Adrenal gland (tissue), 9 donors: ENCODE measurements at regions not wholly inside any gene's neighbourhood (a gene's known extent, or its start where the extent isn't known, plus 50 kb on each side); places are given as distances from the start of the nearest gene placed in this dataset.

Experiments
- DNase-seq, 7 donors: peaks; one replicate each; pipeline ENCODE4 v3.0.0-alpha.2; 2019 to 2020
- H3K27ac ChIP-seq, 5 donors: fragments of 200-600 bp; sonication (generic) in 4 of 5; 1 replicate in 3 of 5; 2 replicates in 2 of 5; pipeline versions ENCODE4 v1.5.1 to v1.8.0; 2016 to 2020; ENCODE audit warnings: mild to moderate bottlenecking in 1 of 5
- H3K27me3 ChIP-seq: fragments of 200-600 bp; 2 replicates; pipeline ENCODE4 v1.8.0; 2021
- H3K36me3 ChIP-seq, 2 donors: fragments of 200-600 bp; replicated peaks in 1 of 2; 1 replicate in 1 of 2; 2 replicates in 1 of 2; pipeline versions ENCODE4 v1.5.1 to v1.8.0; 2018 to 2022
- H3K4me1 ChIP-seq, 2 donors: fragments of 200-600 bp; replicated peaks in 1 of 2; 1 replicate in 1 of 2; 2 replicates in 1 of 2; pipeline versions ENCODE4 v1.5.1 to v1.8.0; 2018 to 2021
- H3K4me3 ChIP-seq, 4 donors: fragments of 200-600 bp; sonication (generic) in 3 of 4; one replicate each; pipeline ENCODE4 v1.5.1; 2016 to 2018
- H3K9me3 ChIP-seq, 3 donors: fragments of 200-600 bp; sonication (generic) in 1 of 3; replicated peaks in 1 of 3; 1 replicate in 2 of 3; 2 replicates in 1 of 3; pipeline versions ENCODE4 v1.5.1 to v1.8.0; 2016 to 2021
- CTCF ChIP-seq, 6 experiments: fragments of 450-650 bp in 4 of 6; fragments of 200-600 bp in 2 of 6; sonication (generic) in 1 of 6; IDR thresholded peaks; 1 replicate in 5 of 6; 2 replicates in 1 of 6; pipeline versions ENCODE4 v1.5.1 to v1.8.0; 2016 to 2021; ENCODE audit warnings: antibody characterized with exemption in 6 of 6, mild to moderate bottlenecking in 2 of 6, moderate library complexity in 1 of 6
- POLR2A ChIP-seq, 2 donors: fragments of 450-650 bp; IDR thresholded peaks; one replicate each; pipeline ENCODE4 v1.6.1; 2017; ENCODE audit warnings: antibody characterized with exemption in 2 of 2, mild to moderate bottlenecking in 2 of 2, moderate library complexity in 1 of 2
- WGBS, 4 donors: extraction: QIAGEN DNeasy Blood & Tissue Kit in 2 of 4; methylation state at CpG; one replicate each; pipeline versions ENCODE4 v1.1.5 to v1.1.7; 2013 to 2017; 5-methylcytosine and 5-hydroxymethylcytosine counted together
- intact Hi-C, 2 donors: fragments of 100-400 bp; cut with DNase I; formaldehyde crosslinking; loops; one replicate each; pipeline versions ENCODE4 v1.14.1 to v1.15.0; 2022 to 2023
- donor health status: healthy with polysubstance abuse.
- donor health status: Bipolar disorder and iron deficiency.
- donor health status: DM: yes; HTN: yes; CAD: no.
- donor health status: DM: no; HTN: no; CAD: no.
- donor health status: DM: no; HTN: no; CAD: no.

DNA sequence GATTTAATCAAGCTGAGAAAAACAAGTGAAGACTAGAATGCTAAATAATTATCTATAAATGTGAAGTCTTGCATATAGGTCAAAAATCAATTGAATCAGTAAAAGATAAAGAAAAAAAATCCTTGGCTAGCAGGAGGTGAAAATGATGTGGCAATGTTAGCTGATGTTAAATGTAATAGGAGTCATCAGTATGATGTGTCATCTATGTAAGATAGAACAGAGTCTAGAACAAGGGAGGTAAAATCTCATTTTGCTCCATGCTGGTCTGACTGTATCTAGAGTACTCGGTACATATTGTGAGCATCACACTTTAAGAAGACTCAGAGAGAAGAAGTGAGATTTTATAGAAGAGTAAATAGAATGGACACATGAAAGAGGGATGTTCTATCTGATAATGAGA, 721.2 kb downstream of the ETS1 start:
- H3K4me3 ChIP-seq, result no peak overlapping the region
- TF ChIP-seq POLR2A (IDR thresholded peaks at IDR 0.05) (no peak), CTCF (IDR thresholded peaks at IDR 0.05) (no peak)
- intact Hi-C loops, result no loop called here
- H3K4me1 ChIP-seq, result no peaks in the 10 kb centered on the region
- no peak overlapping the region for H3K27ac ChIP-seq
- WGBS, 4 donors, result 55 to 81% (median 74%) methylated on average over 1 of the region's 1 CpG
- H3K36me3 ChIP-seq, result no peaks in the 10 kb centered on the region
- H3K27me3 ChIP-seq, result no peaks in the 10 kb centered on the region
- no peaks in the 10 kb centered on the region for H3K9me3 ChIP-seq
- DNase-seq, result no peak

- 75 to 85% (median 79%) methylated on average over 2 of the region's 2 CpGs for WGBS, 4 donors
- no peak overlapping the region for H3K27ac ChIP-seq
- no peaks in the 10 kb centered on the region for H3K36me3 ChIP-seq
- TF ChIP-seq POLR2A (IDR thresholded peaks at IDR 0.05) (no peak), CTCF (IDR thresholded peaks at IDR 0.05) (no peak)
- H3K4me1 ChIP-seq, result no peaks in the 10 kb centered on the region
- H3K27me3 ChIP-seq, result no peaks in the 10 kb centered on the region
- H3K9me3 ChIP-seq, result no peaks in the 10 kb centered on the region
- DNase-seq, result no peak
- intact Hi-C loops, result no loop called here
- no peak overlapping the region for H3K4me3 ChIP-seq
These were observed 722.5 kb downstream of the ETS1 start for GRCh38 chr11:127864861-127865260.

DNA sequence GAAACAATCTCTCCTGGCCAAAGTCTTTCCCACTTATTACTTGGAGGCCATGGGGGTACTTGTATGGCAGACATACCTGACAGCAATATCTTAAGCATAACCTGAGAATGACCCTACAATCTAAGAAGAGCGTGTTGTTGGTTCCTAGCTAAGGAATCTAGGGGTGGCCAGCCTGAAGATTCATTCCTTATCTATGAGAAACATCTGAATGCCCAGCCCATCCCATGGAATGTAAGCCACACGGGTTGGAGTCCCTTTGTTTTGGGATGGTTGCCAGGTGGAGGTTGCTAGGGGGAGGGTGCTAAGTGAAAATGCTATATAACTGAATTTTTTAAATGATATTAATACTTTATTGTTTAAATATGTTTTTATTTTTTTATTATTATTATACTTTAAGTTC, 725.0 kb downstream of the ETS1 start:
- WGBS, 4 donors, result 52 to 61% (median 60%) methylated on average over 2 of the region's 2 CpGs
- Histone ChIP-seq H3K36me3 (no peaks in the 10 kb centered on the region), H3K27me3 (no peaks in the 10 kb centered on the region), H3K4me3 (no peak overlapping the region), H3K27ac (no peak overlapping the region), H3K9me3 (no peaks in the 10 kb centered on the region), H3K4me1 (no peaks in the 10 kb centered on the region)
- TF ChIP-seq CTCF (IDR thresholded peaks at IDR 0.05) (no peak), POLR2A (IDR thresholded peaks at IDR 0.05) (no peak)
- intact Hi-C loops, result no loop called here
- DNase-seq, result no peak

GRCh38 chr11:127859941-127860354, 727.4 kb downstream of the ETS1 start:
- H3K27ac ChIP-seq, result no peak overlapping the region
- H3K4me1 ChIP-seq, result no peaks in the 10 kb centered on the region
- H3K27me3 ChIP-seq, result no peaks in the 10 kb centered on the region
- 64 to 71% (median 68%) methylated on average over 6 of the region's 6 CpGs for WGBS, 4 donors
- TF ChIP-seq POLR2A (IDR thresholded peaks at IDR 0.05) (no peak), CTCF (IDR thresholded peaks at IDR 0.05) (no peak)
- no peaks in the 10 kb centered on the region for H3K36me3 ChIP-seq
- intact Hi-C loops, result no loop called here
- no peak overlapping the region for H3K4me3 ChIP-seq
- H3K9me3 ChIP-seq, result no peaks in the 10 kb centered on the region
- no peak for DNase-seq
